ENCODE measurements at regions not wholly inside any gene's neighbourhood (a gene's known extent, or its start where the extent isn't known, plus 50 kb on each side); places are given as distances from the start of the nearest gene placed in this dataset.

GRCh38 chr10:65501259-65501658, 1424.6 kb upstream of the LRRTM3 start:
- Mint-ChIP-seq H3K27me3 (ENCODE audit: insufficient read depth) (no peaks in the 10 kb centered on the region), H3K27ac (no peak overlapping the region), H3K9me3 (no peaks in the 10 kb centered on the region), H3K4me1 (peaks cover 6% of the 10 kb centered on the region), H3K4me3 (no peak overlapping the region), H3K36me3 (ENCODE audit: low read depth) (no peaks in the 10 kb centered on the region)
- Histone ChIP-seq H3K27me3 (ENCODE audit: control insufficient read depth, insufficient read depth, low read length, poor library complexity, severe bottlenecking) (no peaks in the 10 kb centered on the region), H3K36me3 (ENCODE audit: control insufficient read depth, insufficient read depth, low read length) (no peaks in the 10 kb centered on the region), H3K4me1 (ENCODE audit: control insufficient read depth, insufficient read depth, low read length) (no peaks in the 10 kb centered on the region), H3K9me3 (ENCODE audit: control insufficient read depth, low read length) (no peaks in the 10 kb centered on the region), H3K27ac (ENCODE audit: low read depth, low read length) (no peak overlapping the region), H3K9ac (ENCODE audit: extremely low read depth, low read length, poor library complexity, severe bottlenecking) (no peak overlapping the region), H3K4me3 (ENCODE audit: low read length) (no peak overlapping the region)
- no peak for TF ChIP-seq CTCF (conservative IDR thresholded peaks at IDR 0.05)
- 92% methylated on average over 3 of the region's 3 CpGs; no CpG with 5 or more reads in 1 of the 2 experiments for whole genome bisulfite sequencing, 2 experiments (ENCODE audit: insufficient coverage in 1 of 2, insufficient read length in 1 of 2)
- DNase-seq: no peak

GRCh38 chr10:65518379-65518778, 1407.5 kb upstream of the LRRTM3 start:
- Mint-ChIP-seq H3K27me3 (ENCODE audit: insufficient read depth) (no peaks in the 10 kb centered on the region), H3K36me3 (ENCODE audit: low read depth) (no peaks in the 10 kb centered on the region), H3K4me3 (no peak overlapping the region), H3K4me1 (no peaks in the 10 kb centered on the region), H3K9me3 (no peaks in the 10 kb centered on the region), H3K27ac (no peak overlapping the region)
- H3K36me3 ChIP-seq (ENCODE audit: control insufficient read depth, insufficient read depth, low read length): no peaks in the 10 kb centered on the region
- TF ChIP-seq CTCF (conservative IDR thresholded peaks at IDR 0.05): no peak
- no peak overlapping the region for H3K9ac ChIP-seq (ENCODE audit: extremely low read depth, low read length, poor library complexity, severe bottlenecking)
- H3K4me3 ChIP-seq (ENCODE audit: low read length): no peak overlapping the region
- H3K27ac ChIP-seq (ENCODE audit: low read depth, low read length): no peak overlapping the region
- H3K4me1 ChIP-seq (ENCODE audit: control insufficient read depth, insufficient read depth, low read length): no peaks in the 10 kb centered on the region
- no peak for DNase-seq
- no peaks in the 10 kb centered on the region for H3K27me3 ChIP-seq (ENCODE audit: control insufficient read depth, insufficient read depth, low read length, poor library complexity, severe bottlenecking)
- H3K9me3 ChIP-seq (ENCODE audit: control insufficient read depth, low read length): no peaks in the 10 kb centered on the region
- WGBS, 2 experiments (ENCODE audit: insufficient coverage in 1 of 2, insufficient read length in 1 of 2): 84 to 92% methylated on average over 2 to 4 of the region's 4 CpGs

- Mint-ChIP-seq H3K4me1 (no peaks in the 10 kb centered on the region), H3K27me3 (ENCODE audit: insufficient read depth) (peaks cover 2% of the 10 kb centered on the region), H3K27ac (no peak overlapping the region), H3K9me3 (peaks cover 11% of the 10 kb centered on the region), H3K36me3 (ENCODE audit: low read depth) (no peaks in the 10 kb centered on the region), H3K4me3 (no peak overlapping the region)
- Histone ChIP-seq H3K36me3 (ENCODE audit: control insufficient read depth, insufficient read depth, low read length) (no peaks in the 10 kb centered on the region), H3K9ac (ENCODE audit: extremely low read depth, low read length, poor library complexity, severe bottlenecking) (no peak overlapping the region), H3K9me3 (ENCODE audit: control insufficient read depth, low read length) (no peaks in the 10 kb centered on the region), H3K4me3 (ENCODE audit: low read length) (no peak overlapping the region), H3K27ac (ENCODE audit: low read depth, low read length) (no peak overlapping the region), H3K4me1 (ENCODE audit: control insufficient read depth, insufficient read depth, low read length) (no peaks in the 10 kb centered on the region), H3K27me3 (ENCODE audit: control insufficient read depth, insufficient read depth, low read length, poor library complexity, severe bottlenecking) (no peaks in the 10 kb centered on the region)
- TF ChIP-seq CTCF (conservative IDR thresholded peaks at IDR 0.05): no peak
- no peak for DNase-seq
- WGBS, 2 experiments (ENCODE audit: insufficient coverage in 1 of 2, insufficient read length in 1 of 2): 80% methylated on average over 1 of the region's 1 CpG; no CpG with 5 or more reads in 1 of the 2 experiments
Measured at GRCh38 chr10:65528986-65529385, 1396.8 kb upstream of the LRRTM3 start.
